GM08714 (cell line): ENCODE measurements at regions not wholly inside any gene's neighbourhood (a gene's known extent, or its start where the extent isn't known, plus 50 kb on each side); places are given as distances from the start of the nearest gene placed in this dataset.

ENCODE experiments used
- H3K4me3 ChIP-seq: fragments of 200-500 bp; sonication (Bioruptor generic); 2 replicates; pipeline ENCODE4 v1.5.1; 2014; ENCODE audit warnings: mild to moderate bottlenecking, low read length, inconsistent platforms
- ZNF274 ChIP-seq: IDR thresholded peaks from 2 replicates; pipeline ENCODE4 v1.6.1; 2012; ENCODE audit warnings: mild to moderate bottlenecking, low read depth, low read length

DNA sequence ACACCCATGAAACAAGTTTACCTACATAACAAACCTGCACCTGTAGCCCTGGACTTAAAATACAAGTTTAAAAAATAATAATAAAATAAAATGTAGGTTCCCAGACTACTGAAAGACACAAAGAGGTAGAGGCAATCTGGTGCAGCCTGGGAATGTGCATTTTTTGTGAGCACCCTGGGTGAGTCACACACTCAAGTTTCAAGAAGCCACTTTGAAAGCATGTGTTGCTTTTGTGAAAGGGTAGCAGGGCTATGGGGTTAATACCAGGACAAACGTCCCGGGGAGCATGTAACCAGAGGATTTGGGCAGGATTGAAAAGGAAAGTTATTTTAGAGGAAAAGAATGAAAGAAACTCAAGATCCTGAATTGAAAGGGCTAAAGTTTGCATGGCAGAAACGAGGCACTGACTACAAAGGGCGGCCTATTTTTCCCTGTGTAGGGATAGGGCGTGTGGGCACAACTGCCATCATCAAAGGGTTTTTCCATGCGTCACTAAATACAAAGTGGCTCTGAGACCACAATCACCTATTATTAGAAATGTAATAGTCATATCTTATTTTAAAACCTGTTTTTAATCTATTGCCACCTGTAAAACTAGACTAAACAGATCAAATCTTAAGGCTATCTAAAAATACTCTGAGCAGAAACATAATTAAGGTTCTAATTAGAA lies 314.9 kb downstream of the COG6 start:
- TF ChIP-seq ZNF274, result no peak
- no peak overlapping the region for H3K4me3 ChIP-seq

DNA sequence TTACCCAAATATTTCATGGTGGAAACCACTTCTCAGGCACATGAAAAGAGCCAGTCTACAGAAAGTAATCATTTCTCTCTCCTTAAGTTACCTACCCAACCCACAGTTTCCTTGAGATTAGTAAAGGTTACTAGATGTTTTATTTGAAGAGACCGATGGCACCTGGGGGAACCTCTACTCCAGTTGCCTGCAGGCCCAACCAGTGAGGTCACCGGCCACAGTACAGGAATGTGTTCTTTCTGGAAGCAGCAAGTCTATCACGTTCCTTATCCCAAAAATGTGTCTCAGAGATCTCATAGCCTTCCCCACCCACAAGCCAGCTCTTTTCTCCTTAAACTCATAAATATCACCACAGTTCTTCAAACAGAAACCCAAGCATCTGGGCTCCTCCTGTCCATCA lies 316.1 kb downstream of the COG6 start:
- TF ChIP-seq ZNF274, result no peak
- no peak overlapping the region for H3K4me3 ChIP-seq

DNA sequence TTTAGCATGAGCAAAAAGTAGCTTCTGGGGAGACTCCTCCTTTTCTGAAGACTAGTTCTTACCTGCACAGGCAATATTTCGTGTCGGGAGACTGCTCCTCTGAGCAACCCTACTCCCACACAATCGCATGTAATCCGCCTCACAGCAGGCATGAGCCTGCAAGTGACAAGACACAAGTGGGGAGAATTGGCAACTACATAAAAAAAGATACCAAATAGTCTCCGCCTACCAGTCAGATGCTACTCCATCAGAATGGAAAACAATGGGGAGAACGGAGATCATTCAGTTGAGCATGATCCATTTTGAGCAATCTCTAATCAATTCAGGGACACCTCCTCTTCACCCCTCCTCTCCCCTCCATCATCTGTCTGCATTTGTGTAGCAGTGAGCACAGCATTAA lies 321.0 kb downstream of the COG6 start:
- no peak overlapping the region for H3K4me3 ChIP-seq
- no peak for TF ChIP-seq ZNF274

- no peak overlapping the region for H3K4me3 ChIP-seq
- TF ChIP-seq ZNF274, result no peak
These were observed 325.6 kb downstream of the COG6 start for GRCh38 chr13:39981056-39981455.

DNA sequence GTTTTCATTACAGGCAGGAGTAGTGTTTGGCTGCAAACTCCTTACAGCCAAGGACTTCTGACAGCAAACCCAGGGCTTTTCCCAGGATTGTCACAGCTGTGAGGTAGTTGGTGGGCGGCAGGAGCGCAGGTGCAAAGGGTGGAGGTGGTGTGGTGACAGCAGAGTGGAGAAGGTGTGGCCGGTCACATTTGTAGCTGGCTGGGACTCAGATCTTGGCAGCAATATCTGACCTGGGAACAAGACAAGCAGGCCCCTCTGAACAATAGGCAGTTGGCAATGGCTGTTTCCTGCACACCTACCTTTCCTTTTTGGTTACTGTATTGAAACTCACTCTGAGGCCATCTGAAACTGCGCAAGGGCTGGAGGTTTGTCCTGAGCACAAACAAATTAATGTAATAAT lies 327.3 kb downstream of the COG6 start:
- no peak overlapping the region for H3K4me3 ChIP-seq
- TF ChIP-seq ZNF274, result no peak

DNA sequence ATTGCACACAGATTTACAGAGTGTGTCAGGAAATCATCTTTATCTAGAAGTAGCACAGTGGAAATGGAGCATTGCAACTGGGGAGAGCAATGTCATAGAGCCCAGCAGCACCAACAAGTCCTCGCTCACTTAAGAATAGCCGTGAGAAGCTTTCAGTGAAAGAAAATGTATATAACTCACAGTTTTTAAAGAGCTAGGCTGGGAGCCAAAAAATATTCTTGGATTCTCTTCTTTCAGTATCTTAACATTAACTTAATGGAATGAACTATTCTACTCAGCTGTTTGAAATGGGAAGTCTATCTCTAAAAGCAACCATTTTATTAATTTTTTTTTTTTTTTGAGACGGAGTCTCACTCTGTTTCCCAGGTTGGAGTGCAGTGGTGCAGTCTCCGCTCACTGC lies 329.6 kb downstream of the COG6 start:
- no peak for TF ChIP-seq ZNF274
- no peak overlapping the region for H3K4me3 ChIP-seq

DNA sequence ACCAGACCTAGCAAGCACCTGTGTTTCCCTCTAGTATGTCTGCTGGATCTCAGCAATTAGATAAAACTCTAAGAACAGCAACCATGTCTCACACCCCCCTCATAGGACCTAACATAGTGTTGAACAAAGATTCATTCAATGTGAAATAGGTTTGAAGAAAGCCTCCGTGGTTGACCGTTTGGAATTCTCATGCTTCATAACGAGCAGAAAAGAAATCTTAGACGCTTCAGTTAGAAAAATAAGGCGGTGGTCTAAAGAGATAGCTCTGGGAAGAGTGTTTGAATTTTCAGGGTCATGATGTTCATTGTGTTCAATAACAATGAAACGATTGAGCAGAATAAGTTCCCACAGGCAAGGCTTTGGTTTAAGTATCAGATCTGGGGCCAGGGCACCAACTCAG lies 332.9 kb downstream of the COG6 start:
- TF ChIP-seq ZNF274, result no peak
- no peak overlapping the region for H3K4me3 ChIP-seq

- no peak for TF ChIP-seq ZNF274
- H3K4me3 ChIP-seq, result no peak overlapping the region
These were observed 342.7 kb downstream of the COG6 start for GRCh38 chr13:39998166-39998565.

GRCh38 chr13:40002016-40002415 lies 346.6 kb downstream of the COG6 start:
- H3K4me3 ChIP-seq, result no peak overlapping the region
- TF ChIP-seq ZNF274, result no peak

DNA sequence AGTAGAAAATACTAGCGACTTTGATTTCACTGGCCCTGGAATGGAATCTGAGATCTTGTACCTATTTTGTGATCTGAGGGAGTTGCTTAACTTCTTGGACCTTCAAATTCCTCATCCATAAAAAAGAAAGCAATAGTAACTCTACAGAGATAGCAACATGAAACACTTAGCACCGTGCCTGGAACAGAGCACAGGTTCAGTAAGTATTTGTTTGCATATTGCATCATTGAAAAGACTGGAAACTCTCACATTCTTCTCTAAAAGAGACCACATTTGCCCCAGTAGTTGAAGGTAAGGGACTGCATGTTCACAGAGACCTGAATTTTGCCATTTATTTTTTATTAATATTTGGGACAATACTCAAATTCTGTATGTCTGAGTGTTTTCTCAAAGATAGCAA lies 358.1 kb downstream of the COG6 start:
- H3K4me3 ChIP-seq, result no peak overlapping the region
- no peak for TF ChIP-seq ZNF274

DNA sequence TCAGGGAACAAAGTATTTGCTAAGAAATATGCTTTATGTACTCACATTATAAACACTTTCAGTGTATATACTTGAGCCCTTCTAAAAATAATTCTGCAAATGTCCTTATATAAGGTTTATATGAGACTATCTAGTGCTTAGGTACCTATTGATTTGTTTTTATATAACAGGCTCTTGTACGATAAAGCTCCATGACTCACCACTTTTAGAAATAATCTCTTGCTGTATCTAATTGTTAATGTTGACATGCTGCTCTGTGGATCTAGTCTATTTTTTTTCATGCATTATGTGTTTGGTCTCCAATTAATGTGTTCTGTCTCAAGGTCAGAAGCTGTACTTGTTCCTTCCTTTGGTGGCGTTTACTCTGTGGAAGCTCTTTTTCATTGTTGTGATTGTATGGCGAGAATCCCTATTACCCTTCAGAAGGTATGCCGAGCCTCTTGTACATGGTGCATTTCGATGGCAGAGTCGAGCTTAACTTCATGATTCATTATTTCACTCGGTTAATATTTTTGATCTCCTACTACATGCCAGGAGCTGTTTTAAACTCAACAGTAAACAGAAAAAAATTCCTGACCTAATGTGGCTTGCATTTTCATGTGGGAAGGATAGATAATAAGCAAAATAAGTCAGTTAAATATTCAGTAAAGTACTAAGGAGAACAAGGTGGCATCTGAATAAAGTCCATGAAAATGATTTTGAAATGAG lies 361.6 kb downstream of the COG6 start:
- TF ChIP-seq ZNF274, result no peak
- no peak overlapping the region for H3K4me3 ChIP-seq

DNA sequence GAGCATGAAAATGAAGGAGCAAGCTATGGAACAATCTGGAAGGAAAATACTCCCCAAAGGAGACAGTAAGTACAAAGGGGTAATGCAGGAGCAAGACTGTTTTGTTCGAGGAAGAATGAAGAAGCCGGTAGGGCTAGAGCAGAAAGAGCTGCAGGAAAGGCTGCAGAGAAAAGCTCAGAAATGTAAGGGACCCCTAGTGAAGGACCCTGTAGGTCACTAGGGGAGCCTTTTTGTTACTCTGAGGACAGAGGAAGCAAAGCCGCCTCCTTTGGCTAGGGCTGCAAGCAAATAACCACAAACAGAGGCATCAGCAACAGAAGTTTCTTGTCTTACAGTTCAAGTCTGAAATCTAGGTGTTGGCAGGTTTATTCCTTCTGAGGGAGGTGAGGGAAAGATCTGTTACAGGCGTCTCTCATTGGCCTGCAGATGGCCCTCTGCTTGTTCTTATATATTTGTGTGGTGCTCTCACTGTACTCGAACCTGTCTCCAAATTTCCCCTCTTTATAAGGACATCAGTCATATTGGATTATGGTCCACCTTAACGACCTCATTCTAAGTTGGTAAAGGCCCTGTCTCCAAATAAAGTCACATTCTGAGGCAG lies 362.3 kb downstream of the COG6 start:
- no peak for TF ChIP-seq ZNF274

GRCh38 chr13:40023595-40024203 lies 368.2 kb downstream of the COG6 start:
- no peak overlapping the region for H3K4me3 ChIP-seq
- TF ChIP-seq ZNF274, result no peak

More for the DNA sequence above, 362.3 kb downstream of the COG6 start:
- no peak overlapping the region for H3K4me3 ChIP-seq

DNA sequence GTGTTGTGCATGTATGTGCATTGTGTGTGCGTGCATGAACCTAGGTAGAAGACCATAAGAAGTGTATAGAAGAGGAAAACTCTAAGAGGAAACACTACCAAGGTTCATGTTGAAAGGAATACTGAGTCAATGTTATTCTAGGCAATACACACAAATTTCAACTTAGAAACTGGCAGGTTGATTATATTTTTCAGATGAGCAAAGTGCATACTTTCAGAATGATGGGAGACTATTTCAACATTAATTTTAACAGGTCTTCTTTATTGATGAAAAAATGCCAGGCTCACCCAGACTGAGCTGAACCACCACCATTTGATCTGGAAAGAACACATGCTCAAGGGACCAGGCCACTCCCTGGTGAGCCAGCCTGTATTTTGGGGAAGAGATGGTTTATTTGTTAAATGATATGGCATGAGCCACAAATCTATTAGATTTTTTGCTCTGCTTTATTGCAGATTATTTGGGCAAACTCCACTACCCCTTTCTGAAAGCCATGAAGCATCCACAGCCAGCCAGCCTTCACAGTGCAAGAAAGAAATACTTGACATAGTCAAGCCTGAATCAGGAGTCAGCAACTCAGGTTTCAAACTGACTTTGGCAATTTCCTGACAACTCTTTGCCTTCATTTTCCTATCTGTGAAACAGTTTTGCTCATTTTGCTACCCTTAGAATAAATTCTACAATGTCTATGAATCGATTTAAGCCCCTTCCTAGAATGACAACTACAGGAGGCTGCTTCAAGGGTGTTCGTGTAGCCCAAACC lies 368.9 kb downstream of the COG6 start:
- TF ChIP-seq ZNF274, result no peak
- H3K4me3 ChIP-seq, result no peak overlapping the region
